Suppressor macrophage treated with lipopolysaccharide for 4 hours (primary cell): ENCODE measurements at regions not wholly inside any gene's neighbourhood (a gene's known extent, or its start where the extent isn't known, plus 50 kb on each side); places are given as distances from the start of the nearest gene placed in this dataset.

Experiments
- DNase-seq: peaks from one replicate; pipeline ENCODE4 v3.0.0-alpha.2; 2020

GRCh38 chr14:51400139-51400538, 160.1 kb downstream of the TMX1 start:
- DNase-seq = peak; percentile 71

DNA sequence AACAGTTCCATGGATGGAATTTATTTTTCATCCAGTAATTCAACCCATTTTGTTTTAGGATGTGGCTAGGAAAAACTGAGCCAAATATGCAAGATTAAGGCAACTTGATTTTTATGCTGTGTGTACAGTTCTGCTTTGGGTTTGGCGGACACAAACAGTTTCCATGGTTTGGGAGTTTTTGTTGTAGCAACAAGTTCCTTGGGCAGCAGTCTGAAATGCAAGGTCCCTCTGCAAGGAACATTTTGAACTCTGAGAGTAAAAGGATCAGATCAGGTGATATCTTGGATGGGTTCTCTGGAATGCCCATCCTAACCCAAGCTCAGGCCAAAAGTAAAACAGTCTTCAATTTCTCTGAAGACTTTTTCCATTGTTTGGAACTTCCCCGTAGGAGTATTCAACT, 161.2 kb downstream of the TMX1 start:
- DNase-seq = no peak

- no peak for DNase-seq
Observed at GRCh38 chr14:51401756-51402155, 161.7 kb downstream of the TMX1 start.

DNA sequence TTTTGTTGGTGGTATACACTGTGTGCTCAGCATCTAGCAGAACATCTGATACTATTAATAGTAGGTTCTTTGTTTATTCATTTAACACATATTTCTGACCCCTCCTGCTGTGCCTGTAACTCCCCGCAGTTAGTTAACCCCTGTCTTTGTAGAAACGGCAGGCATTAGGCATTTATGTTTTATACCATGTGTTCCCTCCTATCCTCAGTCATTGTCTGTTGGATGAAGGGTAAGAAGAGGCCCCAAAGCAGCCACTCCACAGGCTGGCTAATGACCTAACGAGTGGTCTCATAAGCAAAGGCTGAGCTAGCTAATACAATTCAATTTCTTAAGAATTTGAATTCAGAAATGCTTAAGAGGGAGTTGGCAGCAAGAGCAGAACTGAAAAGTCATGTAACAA, 170.8 kb downstream of the TMX1 start:
- no peak for DNase-seq

DNA sequence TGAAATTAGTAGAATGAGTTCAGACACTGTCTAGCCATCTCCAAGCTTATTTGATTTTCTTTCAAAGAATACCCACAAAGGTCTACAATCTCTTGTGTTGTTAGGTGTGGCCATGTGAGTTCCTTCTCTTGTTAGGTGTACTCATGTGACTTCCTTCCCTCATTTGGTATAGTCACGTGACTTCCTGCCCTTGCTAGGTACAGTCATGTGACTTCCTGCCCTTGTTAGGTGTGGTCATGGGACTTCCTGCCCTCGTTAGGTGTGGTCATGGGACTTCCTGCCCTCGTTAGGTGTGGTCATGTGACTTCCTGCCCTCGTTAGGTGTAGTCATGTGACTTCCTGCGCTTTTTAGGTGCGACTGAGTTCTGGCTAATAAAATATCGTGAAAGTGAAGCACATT, 179.6 kb downstream of the TMX1 start:
- no peak for DNase-seq

GRCh38 chr14:51422704-51423103, 182.7 kb downstream of the TMX1 start:
- no peak for DNase-seq

GRCh38 chr14:51424041-51424440, 184.0 kb downstream of the TMX1 start:
- no peak for DNase-seq

DNA sequence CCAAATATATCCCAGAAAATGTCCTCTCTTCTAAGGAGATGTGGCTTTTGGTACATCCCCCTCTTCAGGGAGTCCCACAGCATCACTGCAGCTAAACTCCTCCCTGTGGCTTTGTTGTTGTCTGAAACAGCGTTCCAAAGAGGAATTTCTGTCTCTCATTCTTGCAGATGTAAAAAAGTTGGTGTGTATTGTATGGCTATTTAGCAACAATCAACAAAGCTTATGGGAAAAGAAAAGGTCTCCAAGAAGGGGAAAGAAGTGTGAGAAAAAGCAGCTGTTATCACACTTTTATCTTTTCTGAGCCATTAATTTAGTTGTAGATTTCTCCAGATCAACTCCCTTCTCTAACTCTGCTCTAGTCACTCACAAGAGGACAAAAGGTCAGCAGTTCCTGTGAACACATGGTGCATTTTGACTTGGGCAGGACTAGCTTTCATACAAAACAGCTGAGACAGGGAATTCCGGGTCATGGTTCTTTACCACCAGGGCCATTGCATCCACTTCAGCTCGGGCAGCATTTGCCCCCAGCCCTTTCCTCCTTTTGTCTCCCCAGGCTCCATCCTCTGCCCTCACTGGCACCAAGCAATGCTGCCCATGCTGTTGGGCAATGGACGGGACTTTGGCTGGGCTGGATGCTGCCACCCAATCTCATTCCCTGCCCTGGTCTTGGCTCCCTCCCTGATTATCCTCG, 184.7 kb downstream of the TMX1 start:
- no peak for DNase-seq

- no peak for DNase-seq
Observed at GRCh38 chr14:51428981-51429380, 188.9 kb downstream of the TMX1 start.

DNA sequence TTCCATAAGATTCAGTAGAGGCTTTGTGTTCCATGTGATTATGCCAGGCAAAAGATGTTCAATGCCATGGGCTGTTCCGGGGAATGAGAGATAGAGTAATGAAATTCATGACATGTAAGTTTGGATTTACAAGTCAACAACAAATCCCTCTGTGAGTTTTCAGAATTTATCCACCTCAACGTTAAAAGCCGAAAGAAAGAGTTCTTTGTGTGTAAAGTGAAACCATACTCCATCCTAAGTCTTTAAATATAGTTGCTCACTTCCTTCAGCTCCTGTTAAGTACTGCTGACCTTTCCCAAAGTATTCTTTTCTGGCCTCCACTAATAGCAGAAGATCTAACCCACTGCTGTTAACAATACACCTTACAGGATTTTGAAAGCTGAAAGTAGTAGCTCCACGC, 190.0 kb downstream of the TMX1 start:
- no peak for DNase-seq

- DNase-seq = no peak
Observed at GRCh38 chr14:51430633-51431032, 190.6 kb downstream of the TMX1 start.

GRCh38 chr14:51431033-51431709, 191.1 kb downstream of the TMX1 start:
- DNase-seq = no peak

DNA sequence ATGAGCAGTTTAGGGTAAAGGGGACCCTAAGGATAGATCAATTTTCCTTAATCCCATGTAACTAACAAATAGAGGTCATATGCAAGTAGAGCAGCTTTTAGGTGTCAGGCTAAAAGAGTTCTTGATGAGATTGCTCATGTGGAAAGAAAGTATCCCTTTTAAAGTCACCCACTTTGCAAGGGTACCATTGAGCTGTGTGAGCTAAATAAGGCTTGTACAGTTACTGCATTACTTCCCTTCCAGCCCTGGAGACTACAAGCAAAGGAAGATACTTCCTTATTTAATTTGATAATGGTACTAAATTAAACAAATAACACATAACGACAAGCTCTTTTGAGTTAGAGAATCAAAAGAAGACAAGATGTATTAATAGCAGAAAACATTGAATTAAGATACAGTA, 191.7 kb downstream of the TMX1 start:
- DNase-seq = no peak

DNA sequence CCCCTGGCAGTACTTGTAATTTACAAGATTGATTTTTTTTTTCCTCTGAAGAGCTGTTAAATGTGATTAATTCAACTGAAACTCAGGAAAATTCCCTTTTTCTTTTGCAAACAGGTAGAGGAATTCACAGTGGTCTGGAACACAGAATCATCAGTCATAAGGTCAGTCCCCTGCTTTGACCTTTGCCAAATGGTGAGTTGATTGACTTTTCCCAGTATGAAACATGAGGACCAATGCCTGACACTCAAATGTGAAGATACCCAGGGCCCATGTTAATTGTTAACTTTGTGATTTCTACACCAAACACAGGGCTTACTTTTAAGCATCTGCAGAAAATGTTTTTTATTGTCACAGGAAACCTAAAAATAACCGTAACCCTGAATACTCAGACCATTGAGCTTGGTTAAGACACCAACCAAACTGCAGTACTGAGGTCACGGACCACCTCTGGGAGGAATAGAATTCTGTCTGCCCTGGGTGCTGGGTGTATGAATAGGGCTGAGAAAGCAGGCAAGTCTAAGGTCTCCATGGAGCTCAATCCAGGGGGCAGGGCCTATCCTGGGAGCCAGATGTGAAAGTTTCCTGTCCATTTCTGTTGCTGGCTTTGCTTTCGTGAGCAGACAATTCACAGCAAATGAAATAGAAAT, 192.4 kb downstream of the TMX1 start:
- no peak for DNase-seq

DNA sequence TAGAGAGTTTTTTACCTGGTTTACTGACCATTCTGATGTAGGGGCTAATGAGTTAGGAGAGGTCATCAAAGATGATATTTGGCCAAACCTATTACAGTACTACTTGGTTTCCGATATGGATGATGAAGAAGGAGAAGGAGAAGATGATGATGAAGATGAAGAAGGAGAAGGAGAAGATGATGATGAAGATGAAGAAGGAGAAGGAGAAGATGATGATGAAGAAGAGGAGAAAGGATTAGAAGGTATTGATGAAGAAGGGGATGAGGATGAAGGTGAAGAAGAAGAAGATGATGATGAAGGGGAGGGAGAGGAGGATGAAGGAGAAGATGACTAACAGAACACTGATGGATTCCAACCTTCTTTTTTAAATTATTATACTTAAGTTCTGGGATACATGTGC, 196.6 kb downstream of the TMX1 start:
- no peak for DNase-seq

- no peak for DNase-seq
Observed at GRCh38 chr14:51439896-51440295, 199.8 kb downstream of the TMX1 start.

GRCh38 chr14:51441001-51441400, 201.0 kb downstream of the TMX1 start:
- DNase-seq = no peak

- DNase-seq = no peak
Observed at GRCh38 chr14:51442513-51443175, 202.6 kb downstream of the TMX1 start.

DNA sequence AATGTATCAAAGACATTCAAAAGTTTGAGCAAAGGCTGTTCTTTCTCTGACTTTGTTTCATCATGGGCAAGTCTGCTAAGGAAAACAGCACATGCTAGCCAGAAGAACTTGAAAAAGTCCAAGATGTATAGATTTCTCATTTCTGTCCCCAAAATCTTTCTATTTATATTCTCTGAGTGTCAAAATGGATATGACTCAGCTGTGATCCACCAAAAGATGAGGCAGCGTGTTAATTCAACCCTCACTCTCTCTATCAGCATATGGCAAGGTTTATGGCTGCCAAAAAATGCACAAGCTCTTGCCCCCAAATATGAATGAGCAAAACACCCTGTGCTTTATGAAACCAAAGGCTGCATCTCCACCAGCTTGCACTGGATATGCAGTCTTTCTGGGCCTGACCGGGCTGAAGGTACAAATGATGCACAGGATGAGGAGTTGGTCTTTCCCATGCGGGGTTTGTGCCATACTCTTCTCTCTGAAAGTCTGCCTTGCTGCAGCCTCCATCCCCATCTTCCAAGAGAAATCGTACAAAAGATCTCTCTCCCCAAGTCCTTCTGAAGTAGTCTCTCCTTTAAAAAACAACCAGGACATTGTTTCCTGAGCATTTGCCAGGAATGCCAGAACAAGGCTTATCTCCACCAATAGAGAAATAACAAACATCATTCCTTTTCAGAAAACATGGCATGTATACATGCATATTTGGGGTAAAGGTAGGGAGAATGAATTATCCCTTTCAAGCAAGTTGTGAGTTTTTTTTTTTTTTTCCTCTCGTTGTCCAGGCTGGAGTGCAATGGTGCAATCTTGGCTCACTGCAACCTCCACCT, 203.4 kb downstream of the TMX1 start:
- DNase-seq = no peak

- no peak for DNase-seq
Observed at GRCh38 chr14:51444353-51445000, 204.4 kb downstream of the TMX1 start.

- DNase-seq = no peak
Observed at GRCh38 chr14:51445001-51445390, 204.9 kb downstream of the TMX1 start.

DNA sequence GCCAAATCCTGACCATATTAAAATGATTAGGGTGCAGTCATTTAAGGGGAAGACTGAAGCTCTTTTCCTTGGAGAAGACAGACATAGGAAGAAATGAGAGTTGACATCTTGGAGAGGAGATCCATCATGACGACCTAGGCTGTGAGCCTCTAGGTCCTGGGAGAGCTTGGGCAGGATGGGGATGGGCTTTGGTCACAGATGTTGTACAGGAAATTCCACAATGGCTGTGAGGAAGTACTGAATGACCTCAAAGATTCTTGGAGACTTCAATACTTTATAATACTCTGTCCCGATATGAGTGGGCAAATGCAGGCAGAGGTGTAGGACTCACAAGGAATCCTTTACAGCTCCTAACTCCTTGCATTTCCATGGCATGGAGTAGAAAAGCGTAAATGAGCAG, 204.9 kb upstream of the FRMD6 start:
- no peak for DNase-seq
